ENCODE measurements at regions not wholly inside any gene's neighbourhood (a gene's known extent, or its start where the extent isn't known, plus 50 kb on each side); places are given as distances from the start of the nearest gene placed in this dataset.

GRCh38 chr2:118496467-118496866, 351.0 kb downstream of the EN1 start:
- H3K4me3 ChIP-seq (ENCODE audit: control insufficient read depth, low read depth, low read length) = no peak overlapping the region
- no peak for TF ChIP-seq CTCF (IDR thresholded peaks at IDR 0.05; ENCODE audit: control insufficient read depth, insufficient read depth, low read depth, low read length, missing control alignments)
- no peak for DNase-seq (ENCODE audit: low read depth)

- TF ChIP-seq CTCF (IDR thresholded peaks at IDR 0.05; ENCODE audit: control insufficient read depth, insufficient read depth, low read depth, low read length, missing control alignments) = no peak
- DNase-seq (ENCODE audit: low read depth) = no peak
- no peak overlapping the region for H3K4me3 ChIP-seq (ENCODE audit: control insufficient read depth, low read depth, low read length)
Observed at GRCh38 chr2:118495290-118495689, 352.2 kb downstream of the EN1 start.

GRCh38 chr2:118493213-118493612, 354.2 kb downstream of the EN1 start:
- no peak for TF ChIP-seq CTCF (IDR thresholded peaks at IDR 0.05; ENCODE audit: control insufficient read depth, insufficient read depth, low read depth, low read length, missing control alignments)
- H3K4me3 ChIP-seq (ENCODE audit: control insufficient read depth, low read depth, low read length) = no peak overlapping the region
- DNase-seq (ENCODE audit: low read depth) = no peak

- no peak overlapping the region for H3K4me3 ChIP-seq (ENCODE audit: control insufficient read depth, low read depth, low read length)
- no peak for DNase-seq (ENCODE audit: low read depth)
- peak; percentile 25 for TF ChIP-seq CTCF (IDR thresholded peaks at IDR 0.05; ENCODE audit: control insufficient read depth, insufficient read depth, low read depth, low read length, missing control alignments)
Observed at GRCh38 chr2:118492335-118492734, 355.1 kb downstream of the EN1 start.

GRCh38 chr2:118490330-118490729, 357.1 kb downstream of the EN1 start:
- TF ChIP-seq CTCF (IDR thresholded peaks at IDR 0.05; ENCODE audit: control insufficient read depth, insufficient read depth, low read depth, low read length, missing control alignments) = no peak
- DNase-seq (ENCODE audit: low read depth) = no peak

GRCh38 chr2:118489712-118490299, 357.6 kb downstream of the EN1 start:
- H3K4me3 ChIP-seq (ENCODE audit: control insufficient read depth, low read depth, low read length) = no peak overlapping the region
- no peak for DNase-seq (ENCODE audit: low read depth)
- TF ChIP-seq CTCF (IDR thresholded peaks at IDR 0.05; ENCODE audit: control insufficient read depth, insufficient read depth, low read depth, low read length, missing control alignments) = no peak

More at GRCh38 chr2:118490330-118490729, 357.1 kb downstream of the EN1 start:
- no peak overlapping the region for H3K4me3 ChIP-seq (ENCODE audit: control insufficient read depth, low read depth, low read length)

GRCh38 chr2:118481299-118481698, 366.1 kb downstream of the EN1 start:
- no peak for TF ChIP-seq CTCF (IDR thresholded peaks at IDR 0.05; ENCODE audit: control insufficient read depth, insufficient read depth, low read depth, low read length, missing control alignments)
- H3K4me3 ChIP-seq (ENCODE audit: control insufficient read depth, low read depth, low read length) = no peak overlapping the region
- no peak for DNase-seq (ENCODE audit: low read depth)

All from AG09309 (cell line).